NT2/D1 (cell line): ENCODE measurements at regions not wholly inside any gene's neighbourhood (a gene's known extent, or its start where the extent isn't known, plus 50 kb on each side); places are given as distances from the start of the nearest gene placed in this dataset.

Experiments
- DNase-seq: peaks from one replicate; pipeline ENCODE4 v3.0.0-alpha.2; 2011; ENCODE audit warnings: low read depth, low spot score
- H3K27me3 ChIP-seq: 2 replicates; pipeline ENCODE4 v1.6.0; 2011; ENCODE audit warnings: mild to moderate bottlenecking; ENCODE audit not compliant: insufficient read length, insufficient read depth
- H3K36me3 ChIP-seq: 2 replicates; pipeline ENCODE4 v1.6.1; 2011; ENCODE audit warnings: mild to moderate bottlenecking, low read length, mixed read lengths; ENCODE audit not compliant: insufficient read depth, insufficient read length
- H3K4me1 ChIP-seq: 2 replicates; pipeline ENCODE4 v1.5.1; 2011; ENCODE audit not compliant: insufficient read depth, insufficient read length
- H3K4me3 ChIP-seq: 2 replicates; pipeline ENCODE4 v1.5.1; 2011; ENCODE audit warnings: low read depth; ENCODE audit not compliant: insufficient read length
- H3K9ac ChIP-seq: 2 replicates; pipeline ENCODE4 v1.6.0; 2011; ENCODE audit warnings: low read depth; ENCODE audit not compliant: insufficient read length
- H3K9me3 ChIP-seq: 2 replicates; pipeline ENCODE4 v1.5.1; 2011; ENCODE audit warnings: mild to moderate bottlenecking, low read length; ENCODE audit not compliant: insufficient read depth
- SUZ12 ChIP-seq: IDR thresholded peaks from 2 replicates; pipeline ENCODE4 v1.6.1; 2011; ENCODE audit not compliant: insufficient read length, insufficient read depth; ENCODE audit errors: extremely low read depth
- YY1 ChIP-seq: IDR thresholded peaks from 2 replicates; pipeline ENCODE4 v1.6.1; 2011; ENCODE audit not compliant: insufficient read length, insufficient read depth
- ZNF274 ChIP-seq: IDR thresholded peaks from 2 replicates; pipeline ENCODE4 v1.6.1; 2011; ENCODE audit warnings: mild to moderate bottlenecking, low read depth, low read length

DNA sequence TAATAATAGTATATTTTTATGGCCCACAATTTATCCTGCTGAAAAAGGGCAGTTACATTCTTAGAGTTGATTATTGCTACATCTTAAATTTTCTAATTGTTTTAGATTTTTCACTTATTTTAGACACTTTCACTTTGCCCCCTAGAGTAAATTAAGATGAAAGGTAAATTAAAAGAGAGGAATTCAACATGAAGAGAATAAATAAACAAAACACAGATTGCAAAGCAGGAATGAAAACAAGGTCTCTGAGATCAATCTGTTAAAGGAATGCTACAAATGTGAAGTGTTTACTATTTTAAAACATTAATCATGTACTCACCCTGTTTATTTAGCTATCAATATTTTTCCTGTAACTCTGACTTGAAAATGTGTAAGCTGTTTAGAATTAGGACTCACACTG lies 113.5 kb upstream of the ETAA1 start:
- no peak for DNase-seq
- no peak overlapping the region for H3K9ac ChIP-seq
- H3K9me3 ChIP-seq, result no peaks in the 10 kb centered on the region
- no peaks in the 10 kb centered on the region for H3K4me1 ChIP-seq
- TF ChIP-seq ZNF274 (no peak), SUZ12 (no peak), YY1 (no peak)
- no peaks in the 10 kb centered on the region for H3K27me3 ChIP-seq
- no peaks in the 10 kb centered on the region for H3K36me3 ChIP-seq
- H3K4me3 ChIP-seq, result no peak overlapping the region

DNA sequence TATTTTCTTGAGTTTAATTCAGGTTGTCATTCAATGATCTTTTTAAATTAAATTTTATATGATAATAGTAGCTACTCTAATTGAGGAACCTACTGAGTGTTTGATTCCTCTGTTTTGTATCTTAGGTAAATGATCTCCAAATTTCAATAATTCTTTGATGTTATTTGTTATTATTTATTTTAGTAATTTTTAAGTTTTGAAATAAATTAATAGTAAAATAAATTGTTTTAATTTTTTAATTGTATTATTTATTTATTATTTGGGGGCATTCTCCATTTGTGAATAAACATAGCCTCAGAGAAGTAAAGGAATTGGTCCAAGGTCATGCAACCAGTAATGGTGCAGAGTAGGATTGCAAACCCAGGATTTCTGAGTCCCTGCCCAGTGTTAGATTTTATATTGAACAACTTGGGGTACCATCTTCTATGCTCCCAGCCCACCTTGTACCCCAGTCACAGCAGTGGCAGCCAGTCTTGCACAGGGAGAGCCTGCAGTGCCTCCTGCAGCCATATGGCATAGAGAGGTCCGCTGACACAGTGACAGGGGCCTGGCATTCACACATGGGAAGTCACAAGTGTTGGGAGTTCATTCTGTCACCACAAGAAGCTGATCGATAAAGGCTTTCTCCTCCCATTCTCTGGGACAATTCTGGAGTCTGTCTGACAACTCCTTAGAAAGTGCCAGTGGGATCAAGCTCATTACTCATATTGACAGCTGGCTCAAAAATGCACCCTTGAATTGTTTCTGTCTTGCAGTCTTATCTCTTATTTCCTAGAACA lies 110.0 kb upstream of the ETAA1 start:
- no peaks in the 10 kb centered on the region for H3K9me3 ChIP-seq
- H3K4me1 ChIP-seq, result no peaks in the 10 kb centered on the region
- no peaks in the 10 kb centered on the region for H3K27me3 ChIP-seq
- H3K36me3 ChIP-seq, result no peaks in the 10 kb centered on the region
- no peak for DNase-seq
- no peak overlapping the region for H3K4me3 ChIP-seq
- TF ChIP-seq YY1 (no peak), ZNF274 (no peak), SUZ12 (no peak)
- no peak overlapping the region for H3K9ac ChIP-seq

- no peak for DNase-seq
- Histone ChIP-seq H3K4me3 (no peak overlapping the region), H3K27me3 (no peaks in the 10 kb centered on the region), H3K9ac (no peak overlapping the region), H3K36me3 (no peaks in the 10 kb centered on the region), H3K4me1 (no peaks in the 10 kb centered on the region), H3K9me3 (no peaks in the 10 kb centered on the region)
- TF ChIP-seq ZNF274, result no peak
- no peak for TF ChIP-seq SUZ12
- no peak for TF ChIP-seq YY1
Observed at GRCh38 chr2:67289271-67289670, 107.9 kb upstream of the ETAA1 start.

GRCh38 chr2:67289921-67290371 lies 107.2 kb upstream of the ETAA1 start:
- no peaks in the 10 kb centered on the region for H3K4me1 ChIP-seq
- H3K27me3 ChIP-seq, result no peaks in the 10 kb centered on the region
- no peak for DNase-seq
- H3K9me3 ChIP-seq, result no peaks in the 10 kb centered on the region
- TF ChIP-seq ZNF274 (no peak), SUZ12 (no peak), YY1 (no peak)
- no peaks in the 10 kb centered on the region for H3K36me3 ChIP-seq
- no peak overlapping the region for H3K4me3 ChIP-seq
- H3K9ac ChIP-seq, result no peak overlapping the region

- TF ChIP-seq ZNF274 (no peak), YY1 (no peak), SUZ12 (no peak)
Observed at GRCh38 chr2:67290451-67291290, 106.5 kb upstream of the ETAA1 start.

DNA sequence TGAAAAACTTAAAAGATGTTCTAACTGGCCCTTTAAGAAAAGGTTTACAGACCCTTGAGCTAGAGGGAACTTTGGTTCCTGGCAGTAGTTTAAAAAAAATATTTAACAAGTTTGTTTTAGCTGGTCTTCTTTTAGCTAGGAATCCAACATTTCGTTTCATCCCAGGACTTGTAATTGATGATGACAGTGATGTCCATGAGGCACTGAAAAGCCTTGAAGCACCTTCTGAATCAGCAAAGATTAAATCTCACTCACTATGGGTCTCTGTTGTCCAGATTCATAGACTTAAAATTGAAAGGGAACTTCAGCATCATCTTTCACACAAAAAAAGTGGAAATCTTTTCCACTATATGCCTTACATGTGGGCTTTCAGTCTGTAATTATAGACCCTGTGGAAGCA lies 102.9 kb upstream of the ETAA1 start:
- Histone ChIP-seq H3K9ac (no peak overlapping the region), H3K36me3 (no peaks in the 10 kb centered on the region), H3K27me3 (no peaks in the 10 kb centered on the region), H3K9me3 (no peaks in the 10 kb centered on the region), H3K4me3 (no peak overlapping the region), H3K4me1 (no peaks in the 10 kb centered on the region)
- no peak for DNase-seq
- no peak for TF ChIP-seq YY1
- TF ChIP-seq ZNF274, result no peak
- TF ChIP-seq SUZ12, result no peak

More at GRCh38 chr2:67290451-67291290, 106.5 kb upstream of the ETAA1 start:
- no peak overlapping the region for H3K4me3 ChIP-seq
- no peak for DNase-seq
- H3K4me1 ChIP-seq, result no peaks in the 10 kb centered on the region
- H3K9me3 ChIP-seq, result no peaks in the 10 kb centered on the region
- no peaks in the 10 kb centered on the region for H3K36me3 ChIP-seq
- no peaks in the 10 kb centered on the region for H3K27me3 ChIP-seq
- H3K9ac ChIP-seq, result no peak overlapping the region

DNA sequence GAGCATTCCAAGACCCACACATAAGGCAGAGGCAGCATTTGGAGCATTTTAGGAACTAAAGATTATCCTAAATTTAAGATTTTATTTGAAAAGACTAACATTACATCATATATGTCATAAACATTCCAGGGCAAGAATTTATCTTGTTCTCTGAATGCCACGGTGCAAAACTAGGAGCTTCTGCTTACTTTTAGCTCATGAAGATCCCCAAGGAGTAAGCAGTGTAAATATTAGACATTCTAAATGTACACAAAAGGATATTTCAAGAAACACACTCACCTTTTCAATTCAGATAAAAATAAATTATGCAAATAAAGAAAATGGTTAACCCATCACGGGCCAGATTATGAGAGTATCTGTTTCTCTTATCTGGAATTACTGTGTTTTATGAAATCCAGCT lies 101.7 kb upstream of the ETAA1 start:
- Histone ChIP-seq H3K4me1 (no peaks in the 10 kb centered on the region), H3K4me3 (no peak overlapping the region)

More for the DNA sequence above, 101.7 kb upstream of the ETAA1 start:
- Histone ChIP-seq H3K27me3 (no peaks in the 10 kb centered on the region), H3K9ac (no peak overlapping the region), H3K36me3 (no peaks in the 10 kb centered on the region), H3K9me3 (no peaks in the 10 kb centered on the region)
- DNase-seq, result no peak
- no peak for TF ChIP-seq YY1
- no peak for TF ChIP-seq SUZ12
- no peak for TF ChIP-seq ZNF274
